ENCODE measurements at regions not wholly inside any gene's neighbourhood (a gene's known extent, or its start where the extent isn't known, plus 50 kb on each side); places are given as distances from the start of the nearest gene placed in this dataset.

DNA sequence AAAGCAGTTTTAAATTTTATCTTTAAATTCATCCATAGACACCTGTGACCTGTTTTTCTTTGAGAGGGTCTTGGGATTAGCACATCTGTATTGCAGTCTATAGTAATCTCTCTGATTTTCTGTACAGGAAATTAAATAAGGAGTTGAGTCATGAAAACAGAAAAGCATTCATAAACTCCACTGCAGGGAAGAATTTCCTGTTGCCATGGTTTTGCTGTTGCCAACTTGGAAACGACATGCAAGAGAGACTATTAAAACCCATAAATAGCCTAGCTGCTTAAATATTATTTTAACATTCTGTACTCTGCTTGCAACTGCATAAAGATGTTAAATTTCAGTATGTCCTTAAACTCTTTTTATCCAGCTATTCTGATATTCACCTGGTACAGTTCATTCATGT is 281.0 kb upstream of the RGS6 start:
- peaks cover 57% of the 10 kb centered on the region for H3K36me3 Mint-ChIP-seq
- peaks cover 13 to 14% of the 10 kb centered on the region in 2 experiments for H3K9me3 ChIP-seq (ENCODE audit: control insufficient read depth in 2 of 2, low read length in 2 of 2)
- no peak overlapping the region for H3K27ac Mint-ChIP-seq
- H3K27me3 ChIP-seq (ENCODE audit: control insufficient read depth, insufficient read depth, low read length) = no peaks in the 10 kb centered on the region
- ATAC-seq (ENCODE audit: low read depth in 2 of 2) (no peak), DNase-seq (no peak)
- H3K36me3 ChIP-seq (ENCODE audit: control insufficient read depth, insufficient read depth, low read length) = peaks cover 25% of the 10 kb centered on the region
- peaks cover 0 to 13% (median 4%) of the 10 kb centered on the region in 4 donors for H3K4me1 Mint-ChIP-seq
- no peaks in the 10 kb centered on the region for H3K4me1 ChIP-seq (ENCODE audit: control insufficient read depth, insufficient read depth, low read length, poor library complexity, severe bottlenecking)
- H3K4me3 ChIP-seq (ENCODE audit: low read depth, low read length) = no peak overlapping the region
- no peaks in the 10 kb centered on the region for H3K27me3 Mint-ChIP-seq
- H3K27ac ChIP-seq (ENCODE audit: insufficient read depth, low read length, poor library complexity, severe bottlenecking) = no peak overlapping the region
- peaks cover 0 to 16% (median 6%) of the 10 kb centered on the region in 7 donors for H3K9me3 Mint-ChIP-seq
- no peak overlapping the region for H3K4me3 Mint-ChIP-seq

DNA sequence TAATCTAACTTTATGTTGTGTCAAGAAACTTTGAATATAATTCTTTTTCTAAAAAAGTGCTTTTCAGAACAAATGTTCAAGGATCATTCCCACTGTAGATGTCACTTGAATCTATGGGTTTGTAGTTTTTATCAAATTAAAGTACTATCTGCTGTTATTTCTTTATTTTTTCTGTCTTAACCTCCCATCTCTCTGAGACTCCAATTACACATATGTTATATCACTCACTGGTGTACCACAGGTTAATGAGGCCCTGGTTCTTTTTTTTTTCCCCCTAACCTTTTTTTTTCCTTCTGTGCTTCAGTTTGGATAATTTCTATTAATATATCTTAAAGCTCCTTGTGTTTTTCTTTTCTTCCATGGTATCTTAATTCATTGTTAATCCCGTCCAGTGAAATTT is 279.9 kb upstream of the RGS6 start:
- Mint-ChIP-seq H3K9me3 (peaks cover 0 to 16% (median 6%) of the 10 kb centered on the region in 7 donors), H3K27ac (no peak overlapping the region), H3K27me3 (no peaks in the 10 kb centered on the region), H3K4me3 (no peak overlapping the region), H3K36me3 (peaks cover 57% of the 10 kb centered on the region), H3K4me1 (peaks cover 0 to 13% (median 1%) of the 10 kb centered on the region in 4 donors)
- Histone ChIP-seq H3K36me3 (ENCODE audit: control insufficient read depth, insufficient read depth, low read length) (peaks cover 25% of the 10 kb centered on the region), H3K4me3 (ENCODE audit: low read depth, low read length) (no peak overlapping the region), H3K9me3 (ENCODE audit: control insufficient read depth in 2 of 2, low read length in 2 of 2) (peaks cover 13 to 14% of the 10 kb centered on the region in 2 experiments), H3K4me1 (ENCODE audit: control insufficient read depth, insufficient read depth, low read length, poor library complexity, severe bottlenecking) (no peaks in the 10 kb centered on the region), H3K27me3 (ENCODE audit: control insufficient read depth, insufficient read depth, low read length) (no peaks in the 10 kb centered on the region), H3K27ac (ENCODE audit: insufficient read depth, low read length, poor library complexity, severe bottlenecking) (no peak overlapping the region)
- no peak for ATAC-seq (ENCODE audit: low read depth in 2 of 2)
- no peak for DNase-seq

DNA sequence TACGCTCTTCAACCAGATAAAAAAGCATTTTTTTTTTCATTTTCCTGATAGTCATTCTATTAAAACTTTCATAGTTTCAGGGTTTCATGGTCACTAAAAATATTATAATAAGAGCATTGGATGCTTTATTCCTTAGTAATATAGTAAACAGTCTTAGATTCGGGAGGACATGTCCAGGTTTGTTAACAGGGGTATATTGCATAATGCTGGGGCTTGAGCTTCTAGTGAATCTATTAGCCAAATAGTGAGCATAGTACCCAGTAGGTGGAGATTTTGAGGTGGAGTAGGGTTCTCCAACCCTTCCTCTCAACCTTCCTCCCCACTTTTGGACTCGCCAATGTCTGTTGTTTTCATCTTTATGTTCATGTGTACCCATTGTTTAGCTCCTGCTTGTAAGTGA is 277.4 kb upstream of the RGS6 start:
- peaks cover 3% of the 10 kb centered on the region for H3K4me1 ChIP-seq (ENCODE audit: control insufficient read depth, insufficient read depth, low read length, poor library complexity, severe bottlenecking)
- ATAC-seq (ENCODE audit: low read depth in 2 of 2) = no peak
- H3K36me3 ChIP-seq (ENCODE audit: control insufficient read depth, insufficient read depth, low read length) = peaks cover 25% of the 10 kb centered on the region
- DNase-seq = no peak
- Mint-ChIP-seq H3K4me3 (no peak overlapping the region), H3K4me1 (peaks cover 9 to 28% (median 15%) of the 10 kb centered on the region in 4 donors), H3K9me3 (peaks cover 0 to 16% (median 6%) of the 10 kb centered on the region in 7 donors), H3K27ac (no peak overlapping the region), H3K27me3 (no peaks in the 10 kb centered on the region), H3K36me3 (peaks cover 56% of the 10 kb centered on the region)
- peaks cover 13 to 14% of the 10 kb centered on the region in 2 experiments for H3K9me3 ChIP-seq (ENCODE audit: control insufficient read depth in 2 of 2, low read length in 2 of 2)
- no peaks in the 10 kb centered on the region for H3K27me3 ChIP-seq (ENCODE audit: control insufficient read depth, insufficient read depth, low read length)
- no peak overlapping the region for H3K4me3 ChIP-seq (ENCODE audit: low read depth, low read length)
- H3K27ac ChIP-seq (ENCODE audit: insufficient read depth, low read length, poor library complexity, severe bottlenecking) = no peak overlapping the region

DNA sequence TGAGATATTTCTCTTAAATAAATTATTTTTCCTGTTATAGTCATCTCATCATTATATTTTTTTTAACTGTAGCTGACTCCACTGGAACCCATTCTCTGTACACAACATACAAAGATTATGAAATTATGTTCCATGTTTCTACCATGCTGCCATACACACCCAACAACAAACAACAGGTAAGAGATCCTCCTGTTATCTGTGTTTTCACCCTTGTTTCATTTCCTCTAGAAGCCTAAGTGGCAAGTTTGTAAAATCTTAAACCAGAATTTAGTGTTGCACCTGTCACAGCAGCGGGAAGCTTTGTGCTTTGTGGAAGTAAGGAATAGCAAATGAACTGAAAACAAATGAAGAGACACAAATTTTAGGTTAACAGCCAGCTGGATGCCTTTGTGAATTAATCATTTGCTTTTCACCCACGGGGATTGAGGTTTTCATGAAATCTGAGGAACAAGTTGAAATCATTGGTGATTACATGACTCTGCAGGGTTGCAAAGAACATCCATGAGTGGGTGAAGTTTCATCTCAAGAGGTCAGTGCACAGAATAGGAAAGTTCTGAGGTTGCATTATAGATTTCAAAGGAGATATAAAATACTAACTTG is 273.9 kb upstream of the RGS6 start:
- Mint-ChIP-seq H3K27ac (peak overlapping the region; percentile 2 to 58 (median 18)), H3K4me1 (peaks cover 9 to 28% (median 17%) of the 10 kb centered on the region in 4 donors), H3K4me3 (no peak overlapping the region), H3K27me3 (no peaks in the 10 kb centered on the region), H3K36me3 (peaks cover 43% of the 10 kb centered on the region), H3K9me3 (peaks cover 0 to 5% (median 0%) of the 10 kb centered on the region in 7 donors)
- Histone ChIP-seq H3K27ac (ENCODE audit: insufficient read depth, low read length, poor library complexity, severe bottlenecking) (no peak overlapping the region), H3K27me3 (ENCODE audit: control insufficient read depth, insufficient read depth, low read length) (no peaks in the 10 kb centered on the region), H3K4me1 (ENCODE audit: control insufficient read depth, insufficient read depth, low read length, poor library complexity, severe bottlenecking) (peaks cover 3% of the 10 kb centered on the region), H3K4me3 (ENCODE audit: low read depth, low read length) (no peak overlapping the region), H3K36me3 (ENCODE audit: control insufficient read depth, insufficient read depth, low read length) (peaks cover 16% of the 10 kb centered on the region), H3K9me3 (ENCODE audit: control insufficient read depth in 2 of 2, low read length in 2 of 2) (no peaks in the 10 kb centered on the region)
- DNase-seq (no peak), ATAC-seq (ENCODE audit: low read depth in 2 of 2) (no peak)

GRCh38 chr14:71659159-71659558 is 273.1 kb upstream of the RGS6 start:
- H3K27me3 Mint-ChIP-seq = no peaks in the 10 kb centered on the region
- H3K27me3 ChIP-seq (ENCODE audit: control insufficient read depth, insufficient read depth, low read length) = no peaks in the 10 kb centered on the region
- H3K9me3 ChIP-seq (ENCODE audit: control insufficient read depth in 2 of 2, low read length in 2 of 2) = no peaks in the 10 kb centered on the region
- H3K4me3 ChIP-seq (ENCODE audit: low read depth, low read length) = peak overlapping the region; percentile 6
- peaks cover 41% of the 10 kb centered on the region for H3K36me3 Mint-ChIP-seq
- no peak overlapping the region for H3K27ac ChIP-seq (ENCODE audit: insufficient read depth, low read length, poor library complexity, severe bottlenecking)
- peak overlapping the region in 1 of 3 donors; percentile 72 for H3K27ac Mint-ChIP-seq
- peaks cover 0 to 5% (median 0%) of the 10 kb centered on the region in 7 donors for H3K9me3 Mint-ChIP-seq
- peaks cover 3% of the 10 kb centered on the region for H3K4me1 ChIP-seq (ENCODE audit: control insufficient read depth, insufficient read depth, low read length, poor library complexity, severe bottlenecking)
- peak in 1 of 2 donors; percentile 31 for ATAC-seq (ENCODE audit: low read depth in 2 of 2)
- peak in 1 of 3 donors; percentile 52 for DNase-seq
- no peak overlapping the region for H3K4me3 Mint-ChIP-seq
- H3K36me3 ChIP-seq (ENCODE audit: control insufficient read depth, insufficient read depth, low read length) = peaks cover 16% of the 10 kb centered on the region
- peaks cover 9 to 28% (median 17%) of the 10 kb centered on the region in 4 donors for H3K4me1 Mint-ChIP-seq

GRCh38 chr14:71661441-71661840 is 270.8 kb upstream of the RGS6 start:
- ATAC-seq (ENCODE audit: low read depth in 2 of 2) (no peak), DNase-seq (no peak)
- H3K4me3 ChIP-seq (ENCODE audit: low read depth, low read length) = no peak overlapping the region
- no peak overlapping the region for H3K27ac ChIP-seq (ENCODE audit: insufficient read depth, low read length, poor library complexity, severe bottlenecking)
- H3K4me1 Mint-ChIP-seq = peaks cover 6 to 20% (median 14%) of the 10 kb centered on the region in 4 donors
- no peaks in the 10 kb centered on the region for H3K27me3 Mint-ChIP-seq
- no peaks in the 10 kb centered on the region for H3K27me3 ChIP-seq (ENCODE audit: control insufficient read depth, insufficient read depth, low read length)
- H3K36me3 ChIP-seq (ENCODE audit: control insufficient read depth, insufficient read depth, low read length) = peaks cover 13% of the 10 kb centered on the region
- no peak overlapping the region for H3K27ac Mint-ChIP-seq
- no peaks in the 10 kb centered on the region for H3K9me3 ChIP-seq (ENCODE audit: control insufficient read depth in 2 of 2, low read length in 2 of 2)
- no peak overlapping the region for H3K4me3 Mint-ChIP-seq
- no peaks in the 10 kb centered on the region for H3K9me3 Mint-ChIP-seq
- peaks cover 3% of the 10 kb centered on the region for H3K4me1 ChIP-seq (ENCODE audit: control insufficient read depth, insufficient read depth, low read length, poor library complexity, severe bottlenecking)
- peaks cover 36% of the 10 kb centered on the region for H3K36me3 Mint-ChIP-seq

DNA sequence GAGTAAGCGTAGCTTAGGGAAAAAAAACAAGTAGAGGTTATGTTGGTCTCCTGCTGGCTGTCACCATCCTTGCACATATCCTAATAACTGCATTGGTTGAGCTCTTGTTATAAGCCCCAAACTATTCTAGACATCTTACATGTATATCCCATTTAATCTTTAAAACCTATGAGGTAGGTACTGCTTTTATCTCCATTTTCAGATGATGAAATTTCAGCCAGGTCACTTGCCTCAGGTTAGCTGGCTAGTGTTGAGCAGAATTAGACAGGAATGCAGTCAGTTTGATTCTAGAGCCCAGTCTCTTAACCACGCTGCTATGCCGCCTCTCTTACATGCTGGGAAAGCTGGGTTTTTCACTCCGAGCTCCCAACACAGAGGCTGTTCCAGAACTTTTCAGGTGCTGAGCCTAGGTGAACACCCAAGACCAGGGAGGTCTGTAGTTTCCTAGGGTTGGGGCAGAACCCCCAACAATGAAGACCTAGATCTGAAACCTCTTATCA is 269.9 kb upstream of the RGS6 start:
- H3K9me3 ChIP-seq (ENCODE audit: control insufficient read depth in 2 of 2, low read length in 2 of 2) = no peaks in the 10 kb centered on the region
- peaks cover 13% of the 10 kb centered on the region for H3K36me3 ChIP-seq (ENCODE audit: control insufficient read depth, insufficient read depth, low read length)
- DNase-seq (no peak), ATAC-seq (ENCODE audit: low read depth in 2 of 2) (no peak)
- Mint-ChIP-seq H3K36me3 (peaks cover 40% of the 10 kb centered on the region), H3K27me3 (no peaks in the 10 kb centered on the region), H3K9me3 (no peaks in the 10 kb centered on the region), H3K27ac (no peak overlapping the region), H3K4me1 (peaks cover 6 to 24% (median 14%) of the 10 kb centered on the region in 4 donors), H3K4me3 (no peak overlapping the region)
- no peak overlapping the region for H3K4me3 ChIP-seq (ENCODE audit: low read depth, low read length)
- H3K27me3 ChIP-seq (ENCODE audit: control insufficient read depth, insufficient read depth, low read length) = no peaks in the 10 kb centered on the region
- peaks cover 3% of the 10 kb centered on the region for H3K4me1 ChIP-seq (ENCODE audit: control insufficient read depth, insufficient read depth, low read length, poor library complexity, severe bottlenecking)
- H3K27ac ChIP-seq (ENCODE audit: insufficient read depth, low read length, poor library complexity, severe bottlenecking) = no peak overlapping the region

DNA sequence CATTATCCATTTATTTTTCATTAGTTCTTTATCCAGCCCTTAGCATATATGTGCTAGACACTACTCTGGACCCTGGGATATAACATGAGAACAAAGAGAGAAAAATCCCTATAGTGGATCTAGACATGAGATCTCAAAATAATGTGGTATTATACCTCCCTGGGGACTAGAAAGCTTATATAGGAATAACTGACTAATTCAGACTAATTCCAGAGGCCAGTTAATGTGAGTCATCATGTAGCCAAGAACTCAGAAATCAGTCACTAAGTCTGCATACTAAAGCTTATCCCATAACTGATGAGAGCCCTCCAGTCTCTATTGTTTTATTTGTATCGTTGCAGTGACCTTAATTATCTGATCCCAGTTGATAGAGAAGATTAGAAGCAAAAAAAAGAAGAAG is 267.1 kb upstream of the RGS6 start:
- Mint-ChIP-seq H3K4me3 (no peak overlapping the region), H3K36me3 (peaks cover 35% of the 10 kb centered on the region), H3K9me3 (no peaks in the 10 kb centered on the region), H3K4me1 (peaks cover 0 to 8% (median 5%) of the 10 kb centered on the region in 4 donors), H3K27me3 (no peaks in the 10 kb centered on the region), H3K27ac (peak overlapping the region in 1 of 3 donors; percentile 5)
- Histone ChIP-seq H3K27me3 (ENCODE audit: control insufficient read depth, insufficient read depth, low read length) (no peaks in the 10 kb centered on the region), H3K4me1 (ENCODE audit: control insufficient read depth, insufficient read depth, low read length, poor library complexity, severe bottlenecking) (no peaks in the 10 kb centered on the region), H3K27ac (ENCODE audit: insufficient read depth, low read length, poor library complexity, severe bottlenecking) (no peak overlapping the region), H3K4me3 (ENCODE audit: low read depth, low read length) (no peak overlapping the region), H3K9me3 (ENCODE audit: control insufficient read depth in 2 of 2, low read length in 2 of 2) (no peaks in the 10 kb centered on the region), H3K36me3 (ENCODE audit: control insufficient read depth, insufficient read depth, low read length) (peaks cover 13% of the 10 kb centered on the region)
- DNase-seq (no peak), ATAC-seq (ENCODE audit: low read depth in 2 of 2) (no peak)

All from CD4-positive, CD25-positive, alpha-beta regulatory T cell (primary cell).